Prostate gland (tissue), 2 donors: ENCODE measurements at regions not wholly inside any gene's neighbourhood (a gene's known extent, or its start where the extent isn't known, plus 50 kb on each side); places are given as distances from the start of the nearest gene placed in this dataset.

Experiments
- CTCF ChIP-seq, 4 experiments: fragments of 200-600 bp in 2 of 4; fragments of 450-650 bp in 2 of 4; sonication (generic) in 2 of 4; IDR thresholded peaks; 1 replicate in 3 of 4; 2 replicates in 1 of 4; pipeline ENCODE4 v1.5.1; 2016 to 2019; ENCODE audit warnings: antibody characterized with exemption in 4 of 4, mild to moderate bottlenecking in 2 of 4, moderate library complexity in 2 of 4
- POLR2A ChIP-seq: fragments of 450-650 bp; IDR thresholded peaks from one replicate; pipeline ENCODE4 v1.6.1; 2016; ENCODE audit warnings: antibody characterized with exemption, mild to moderate bottlenecking
- POLR2AphosphoS5 ChIP-seq: sonication (generic); formaldehyde crosslinking; IDR thresholded peaks from one replicate; pipeline ENCODE4 v1.6.1; 2017; ENCODE audit warnings: antibody characterized with exemption

GRCh38 chrX:843306-843705 lies 212.7 kb downstream of the SHOX start:
- TF ChIP-seq CTCF (IDR thresholded peaks at IDR 0.05) (no peak), POLR2A (no peak), POLR2AphosphoS5 (no peak)
